GM06990 (cell line): ENCODE measurements at regions not wholly inside any gene's neighbourhood (a gene's known extent, or its start where the extent isn't known, plus 50 kb on each side); places are given as distances from the start of the nearest gene placed in this dataset.

Experiments used
- DNase-seq: peaks from one replicate; pipeline ENCODE4 v3.0.0-alpha.2; 2011; ENCODE audit not compliant: insufficient read length; ENCODE audit errors: extremely low read depth
- H3K27me3 ChIP-seq: replicated peaks from 2 replicates; pipeline ENCODE4 v1.6.0; 2011; ENCODE audit warnings: low read length; ENCODE audit not compliant: control insufficient read depth, insufficient read depth
- H3K36me3 ChIP-seq: 2 replicates; pipeline ENCODE4 v1.5.1; 2011; ENCODE audit warnings: low read length; ENCODE audit not compliant: control insufficient read depth, insufficient read depth
- H3K4me3 ChIP-seq: replicated peaks from 2 replicates; pipeline ENCODE4 v1.5.1; 2011; ENCODE audit warnings: low read depth, mild to moderate bottlenecking, control low read depth, low read length
- TF ChIP-seq, protein P1 (sequence below): IDR thresholded peaks from 2 replicates; pipeline ENCODE4 v1.5.1; 2011; ENCODE audit warnings: low read length, control low read depth, mild to moderate bottlenecking, inconsistent platforms; ENCODE audit not compliant: insufficient read depth, poor library complexity, severe bottlenecking

DNA sequence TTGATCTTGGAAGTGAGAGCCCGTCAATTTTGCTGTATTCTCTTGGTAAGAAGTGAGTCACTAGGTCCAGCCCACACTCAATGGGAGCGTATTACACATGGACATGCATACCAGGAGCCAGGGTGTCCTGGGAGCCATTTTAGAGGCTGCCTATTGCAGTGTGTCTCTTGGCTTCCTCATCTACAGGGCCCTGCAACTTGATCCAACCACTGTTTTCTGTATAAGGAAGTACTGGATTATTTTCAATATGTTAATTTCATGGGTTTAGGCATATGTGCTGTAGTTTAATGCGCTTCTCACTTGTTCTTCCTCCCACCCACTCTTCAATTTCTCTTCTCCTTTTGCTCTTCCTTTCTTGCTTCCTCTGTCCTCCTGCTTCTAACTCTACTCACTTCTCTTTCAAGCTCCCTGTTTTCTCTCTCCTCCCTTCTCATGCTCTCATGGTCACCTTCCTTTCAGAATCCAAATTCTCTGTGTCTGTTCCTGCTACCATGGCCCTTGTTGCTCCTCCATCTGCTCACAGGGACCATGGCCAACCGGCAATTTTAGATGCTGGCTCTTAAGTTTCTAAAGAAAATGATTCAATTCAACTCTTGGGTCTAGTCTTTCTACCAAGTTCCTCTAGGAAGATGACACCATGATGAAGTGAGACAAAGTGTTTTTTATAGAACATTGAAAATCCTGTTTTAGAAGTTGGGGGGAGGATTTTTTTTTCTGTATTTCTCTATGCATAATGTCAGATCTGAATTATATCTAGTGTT, 152.0 kb upstream of the ZEB2 start:
- TF ChIP-seq, protein P1, sequence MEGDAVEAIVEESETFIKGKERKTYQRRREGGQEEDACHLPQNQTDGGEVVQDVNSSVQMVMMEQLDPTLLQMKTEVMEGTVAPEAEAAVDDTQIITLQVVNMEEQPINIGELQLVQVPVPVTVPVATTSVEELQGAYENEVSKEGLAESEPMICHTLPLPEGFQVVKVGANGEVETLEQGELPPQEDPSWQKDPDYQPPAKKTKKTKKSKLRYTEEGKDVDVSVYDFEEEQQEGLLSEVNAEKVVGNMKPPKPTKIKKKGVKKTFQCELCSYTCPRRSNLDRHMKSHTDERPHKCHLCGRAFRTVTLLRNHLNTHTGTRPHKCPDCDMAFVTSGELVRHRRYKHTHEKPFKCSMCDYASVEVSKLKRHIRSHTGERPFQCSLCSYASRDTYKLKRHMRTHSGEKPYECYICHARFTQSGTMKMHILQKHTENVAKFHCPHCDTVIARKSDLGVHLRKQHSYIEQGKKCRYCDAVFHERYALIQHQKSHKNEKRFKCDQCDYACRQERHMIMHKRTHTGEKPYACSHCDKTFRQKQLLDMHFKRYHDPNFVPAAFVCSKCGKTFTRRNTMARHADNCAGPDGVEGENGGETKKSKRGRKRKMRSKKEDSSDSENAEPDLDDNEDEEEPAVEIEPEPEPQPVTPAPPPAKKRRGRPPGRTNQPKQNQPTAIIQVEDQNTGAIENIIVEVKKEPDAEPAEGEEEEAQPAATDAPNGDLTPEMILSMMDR = no peak
- no peak for DNase-seq
- no peaks in the 10 kb centered on the region for H3K36me3 ChIP-seq
- H3K27me3 ChIP-seq = no peaks in the 10 kb centered on the region
- no peak overlapping the region for H3K4me3 ChIP-seq

- DNase-seq = no peak
- Histone ChIP-seq H3K27me3 (no peaks in the 10 kb centered on the region), H3K36me3 (no peaks in the 10 kb centered on the region), H3K4me3 (no peak overlapping the region)
- TF ChIP-seq, protein P1 = no peak
These were observed 150.8 kb upstream of the ZEB2 start for GRCh38 chr2:144670738-144671137.

DNA sequence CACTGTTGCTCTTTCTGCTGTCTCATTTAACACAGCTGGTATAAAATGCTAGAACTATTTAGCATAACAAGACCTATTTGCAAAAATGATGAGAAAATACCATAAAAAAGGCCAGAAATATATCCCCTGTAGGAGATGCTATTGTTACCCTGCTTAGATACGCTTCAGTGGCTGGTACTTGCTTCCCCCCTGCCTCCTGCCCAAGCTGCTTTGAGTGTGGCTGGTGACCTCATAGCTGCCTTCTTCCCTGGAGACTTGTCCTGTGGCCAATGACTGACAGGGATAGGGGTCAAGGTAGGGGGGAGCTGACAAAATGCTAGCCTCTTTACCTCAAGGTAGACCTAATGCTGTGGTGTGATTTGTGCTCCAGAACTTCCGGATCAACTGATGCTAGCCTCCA, 150.2 kb upstream of the ZEB2 start:
- TF ChIP-seq, protein P1 = no peak
- Histone ChIP-seq H3K27me3 (no peaks in the 10 kb centered on the region), H3K36me3 (no peaks in the 10 kb centered on the region), H3K4me3 (no peak overlapping the region)
- no peak for DNase-seq

DNA sequence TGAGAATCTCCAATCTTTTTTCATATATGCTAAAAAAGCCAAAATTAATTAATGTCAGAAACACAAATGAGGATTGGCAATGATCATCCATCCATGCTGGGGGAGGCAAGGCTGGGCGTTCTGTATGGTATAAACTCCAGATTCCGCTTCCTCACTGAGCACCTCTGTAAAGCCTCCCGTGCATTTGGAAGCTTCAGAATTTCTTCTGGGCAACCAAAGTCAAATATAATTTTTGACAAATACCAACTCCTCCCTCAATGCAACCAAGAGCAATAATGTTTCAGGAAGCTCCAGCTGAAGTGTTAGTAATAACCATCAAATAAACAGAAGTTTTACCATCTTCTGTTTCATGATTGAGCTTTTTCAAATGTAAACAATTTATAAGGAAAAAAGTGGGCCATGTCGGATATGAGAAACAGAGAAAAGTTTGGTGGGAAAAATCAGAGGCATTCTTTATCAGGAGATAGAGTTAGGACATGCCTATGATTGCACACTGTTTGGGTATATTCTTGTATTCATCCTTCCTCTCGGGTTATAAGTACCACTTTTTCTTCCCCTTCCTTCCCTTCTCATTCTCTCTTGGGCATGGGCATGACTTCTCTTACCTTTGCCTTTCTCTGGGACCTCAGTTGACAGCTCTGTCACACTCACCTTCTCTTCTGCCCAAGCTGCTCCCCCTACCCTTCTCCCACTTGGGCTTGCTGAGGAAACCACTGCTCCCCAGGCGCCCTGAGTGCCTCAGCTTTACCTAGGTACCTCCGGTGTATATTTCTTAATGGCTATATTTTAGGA, 149.5 kb upstream of the ZEB2 start:
- no peak overlapping the region for H3K4me3 ChIP-seq
- H3K27me3 ChIP-seq = no peaks in the 10 kb centered on the region
- no peaks in the 10 kb centered on the region for H3K36me3 ChIP-seq
- TF ChIP-seq, protein P1 = no peak
- DNase-seq = no peak

DNA sequence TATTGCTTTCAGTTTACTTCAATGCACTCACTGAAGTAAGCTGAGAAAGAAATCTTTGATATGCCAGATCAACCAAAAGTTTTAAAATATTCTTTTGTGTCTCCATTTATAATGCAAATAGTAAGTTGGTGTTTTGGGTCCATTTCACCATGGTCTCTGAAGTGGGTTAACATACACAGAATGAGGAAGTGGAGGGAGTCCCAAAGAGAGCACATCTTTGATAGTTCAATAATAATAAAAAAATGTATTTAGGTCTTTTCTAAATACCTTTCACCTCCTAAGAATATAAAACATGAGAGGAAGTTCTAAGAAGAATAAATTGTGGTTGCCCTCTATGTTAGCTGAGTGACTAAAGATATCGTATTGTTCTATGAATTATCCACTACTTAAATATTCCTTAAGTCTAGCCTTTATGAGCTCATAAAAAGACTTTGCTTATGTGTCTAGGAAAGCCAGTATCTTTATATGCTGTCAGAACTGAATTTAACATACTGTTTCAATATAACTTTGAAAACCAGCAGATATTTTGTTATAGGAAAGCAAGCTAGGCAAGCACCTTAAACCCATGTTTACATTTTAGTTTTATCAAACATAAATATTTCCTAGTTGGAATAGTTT, 148.7 kb upstream of the ZEB2 start:
- Histone ChIP-seq H3K36me3 (no peaks in the 10 kb centered on the region), H3K4me3 (no peak overlapping the region), H3K27me3 (no peaks in the 10 kb centered on the region)
- DNase-seq = no peak
- TF ChIP-seq, protein P1 = no peak
